ENCODE measurements at regions not wholly inside any gene's neighbourhood (a gene's known extent, or its start where the extent isn't known, plus 50 kb on each side); places are given as distances from the start of the nearest gene placed in this dataset.
"Not testable (repeated sequence)": the region's sequence is repeated elsewhere in the genome, so short reads cannot be mapped to it uniquely, and the experiment has no call there.

GRCh38 chr3:117871934-117872333 is 1162.4 kb downstream of the TUSC7 start:
- Mint-ChIP-seq H3K4me1 (ENCODE audit: low read depth) (no peaks in the 10 kb centered on the region), H3K27ac (no peak overlapping the region), H3K27me3 (ENCODE audit: insufficient read depth) (no peaks in the 10 kb centered on the region; the same call in 1 of the 2 replicates), H3K36me3 (ENCODE audit: low read depth) (no peaks in the 10 kb centered on the region), H3K4me3 (no peak overlapping the region), H3K9me3 (peaks cover 28% of the 10 kb centered on the region)
- TF ChIP-seq, protein P1, sequence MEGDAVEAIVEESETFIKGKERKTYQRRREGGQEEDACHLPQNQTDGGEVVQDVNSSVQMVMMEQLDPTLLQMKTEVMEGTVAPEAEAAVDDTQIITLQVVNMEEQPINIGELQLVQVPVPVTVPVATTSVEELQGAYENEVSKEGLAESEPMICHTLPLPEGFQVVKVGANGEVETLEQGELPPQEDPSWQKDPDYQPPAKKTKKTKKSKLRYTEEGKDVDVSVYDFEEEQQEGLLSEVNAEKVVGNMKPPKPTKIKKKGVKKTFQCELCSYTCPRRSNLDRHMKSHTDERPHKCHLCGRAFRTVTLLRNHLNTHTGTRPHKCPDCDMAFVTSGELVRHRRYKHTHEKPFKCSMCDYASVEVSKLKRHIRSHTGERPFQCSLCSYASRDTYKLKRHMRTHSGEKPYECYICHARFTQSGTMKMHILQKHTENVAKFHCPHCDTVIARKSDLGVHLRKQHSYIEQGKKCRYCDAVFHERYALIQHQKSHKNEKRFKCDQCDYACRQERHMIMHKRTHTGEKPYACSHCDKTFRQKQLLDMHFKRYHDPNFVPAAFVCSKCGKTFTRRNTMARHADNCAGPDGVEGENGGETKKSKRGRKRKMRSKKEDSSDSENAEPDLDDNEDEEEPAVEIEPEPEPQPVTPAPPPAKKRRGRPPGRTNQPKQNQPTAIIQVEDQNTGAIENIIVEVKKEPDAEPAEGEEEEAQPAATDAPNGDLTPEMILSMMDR (IDR thresholded peaks at IDR 0.05), result no peak
- DNase-seq, result no peak

- H3K4me3 Mint-ChIP-seq; DNase-seq; H3K27ac Mint-ChIP-seq; H3K4me1 Mint-ChIP-seq (ENCODE audit: low read depth); H3K36me3 Mint-ChIP-seq (ENCODE audit: low read depth); H3K27me3 Mint-ChIP-seq (ENCODE audit: insufficient read depth): not testable (repeated sequence)
- peaks cover 28% of the 10 kb centered on the region for H3K9me3 Mint-ChIP-seq
Observed at GRCh38 chr3:117872594-117873248, 1161.9 kb downstream of the IGSF11 start.

GRCh38 chr3:117873249-117873600 is 1161.4 kb downstream of the IGSF11 start:
- Mint-ChIP-seq H3K36me3 (ENCODE audit: low read depth) (no peaks in the 10 kb centered on the region), H3K4me3 (no peak overlapping the region)
- DNase-seq, result no peak

DNA sequence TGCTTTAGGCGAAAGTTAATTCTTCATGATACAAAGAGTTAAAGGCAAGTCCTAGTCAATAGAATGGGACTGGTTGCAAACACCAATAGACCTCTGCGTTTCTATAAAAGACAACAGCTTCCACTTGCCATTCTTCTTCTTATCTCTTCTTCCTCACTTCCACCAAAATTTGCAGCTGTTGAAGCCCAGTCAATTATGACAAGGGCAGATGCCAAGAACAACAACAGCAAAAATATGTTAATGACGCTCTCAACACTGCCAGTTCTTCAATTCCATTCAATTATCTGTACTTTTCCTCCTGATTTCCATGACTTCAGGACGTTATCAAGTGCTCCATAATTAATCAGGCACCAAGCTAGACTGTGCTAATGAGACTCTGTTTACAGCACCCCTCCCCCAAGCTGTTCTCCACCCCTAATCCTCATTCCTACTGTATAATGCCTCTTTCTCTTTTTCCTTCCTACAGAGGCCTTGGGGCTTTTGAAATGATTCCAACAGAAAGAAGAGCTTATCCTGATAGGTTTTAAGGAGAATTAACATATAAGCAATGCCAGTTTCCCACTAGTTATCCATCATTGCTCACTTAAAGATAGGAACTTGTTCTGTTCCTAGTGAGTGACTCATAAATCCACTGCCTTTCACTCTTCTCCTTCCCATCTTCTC is 1160.5 kb downstream of the IGSF11 start:
- H3K36me3 Mint-ChIP-seq (ENCODE audit: low read depth), result no peaks in the 10 kb centered on the region
- no peaks in the 10 kb centered on the region for H3K4me1 Mint-ChIP-seq (ENCODE audit: low read depth)
- no peaks in the 10 kb centered on the region; the same call in 1 of the 2 replicates for H3K27me3 Mint-ChIP-seq (ENCODE audit: insufficient read depth)
- TF ChIP-seq, protein P1 (IDR thresholded peaks at IDR 0.05), result no peak
- no peak overlapping the region for H3K4me3 Mint-ChIP-seq
- peaks cover 28% of the 10 kb centered on the region for H3K9me3 Mint-ChIP-seq
- DNase-seq, result no peak
- no peak overlapping the region for H3K27ac Mint-ChIP-seq

More at GRCh38 chr3:117873249-117873600, 1161.4 kb downstream of the IGSF11 start:
- no peak overlapping the region for H3K27ac Mint-ChIP-seq
- TF ChIP-seq, protein P1 (IDR thresholded peaks at IDR 0.05), result no peak
- H3K4me1 Mint-ChIP-seq (ENCODE audit: low read depth), result no peaks in the 10 kb centered on the region
- no peaks in the 10 kb centered on the region; the same call in 1 of the 2 replicates for H3K27me3 Mint-ChIP-seq (ENCODE audit: insufficient read depth)
- peaks cover 28% of the 10 kb centered on the region for H3K9me3 Mint-ChIP-seq

DNA sequence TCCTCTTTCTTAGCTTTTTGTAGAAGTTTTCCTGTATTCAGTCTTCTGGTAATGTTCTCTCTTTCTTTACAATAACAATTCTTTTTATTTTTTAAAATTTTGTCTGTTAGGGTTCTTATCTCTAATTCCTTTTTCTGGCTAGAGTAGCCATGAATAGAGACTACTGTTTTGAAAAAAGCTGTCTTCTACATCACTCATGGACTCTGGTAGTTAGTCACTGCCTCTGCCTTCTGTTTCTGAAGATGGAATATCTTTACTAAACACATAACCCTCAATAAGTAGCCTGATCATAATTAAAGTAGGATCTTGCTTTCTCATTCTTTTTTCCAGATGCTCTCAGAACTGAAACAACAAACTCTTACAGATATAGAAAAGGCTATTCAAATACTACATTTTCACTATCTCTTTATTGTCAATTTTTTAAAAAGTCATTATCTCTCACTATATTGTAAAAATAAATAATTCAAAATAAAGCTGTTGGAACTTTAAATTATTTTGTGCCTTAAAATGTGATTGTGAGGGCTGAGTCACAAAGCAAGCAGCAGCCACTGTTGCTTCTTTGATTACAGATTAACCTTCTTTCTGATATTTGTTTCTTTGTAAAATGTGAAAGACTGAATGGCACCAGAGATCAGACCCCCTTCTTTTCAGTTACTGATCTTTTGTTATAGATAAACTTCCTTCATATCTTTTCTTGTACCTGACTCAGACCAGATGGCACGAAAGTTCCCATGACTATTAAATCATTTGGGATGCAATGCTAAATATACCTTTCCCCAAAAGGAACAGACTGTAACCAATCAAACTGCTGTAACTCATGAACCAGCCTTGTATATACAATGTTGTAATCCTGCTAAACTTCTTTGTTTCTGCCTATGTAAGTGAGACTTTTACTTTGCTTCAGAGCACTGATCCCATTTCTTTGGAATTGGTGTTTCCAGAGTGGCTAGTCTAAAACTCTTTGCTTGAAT is 1159.5 kb downstream of the IGSF11 start:
- Mint-ChIP-seq H3K27me3 (ENCODE audit: insufficient read depth) (no peaks in the 10 kb centered on the region; the same call in 1 of the 2 replicates), H3K4me1 (ENCODE audit: low read depth) (no peaks in the 10 kb centered on the region), H3K9me3 (peaks cover 21% of the 10 kb centered on the region), H3K36me3 (ENCODE audit: low read depth) (no peaks in the 10 kb centered on the region), H3K4me3 (no peak overlapping the region), H3K27ac (no peak overlapping the region)
- DNase-seq, result no peak
- TF ChIP-seq, protein P1 (IDR thresholded peaks at IDR 0.05), result no peak
